GM12872 (cell line): ENCODE measurements at regions not wholly inside any gene's neighbourhood (a gene's known extent, or its start where the extent isn't known, plus 50 kb on each side); places are given as distances from the start of the nearest gene placed in this dataset.

Source experiments
- TF ChIP-seq, protein P1 (sequence below): IDR thresholded peaks from 3 replicates; pipeline ENCODE4 v1.5.1; 2011; ENCODE audit warnings: low read depth, mild to moderate bottlenecking, low read length, moderate library complexity; ENCODE audit not compliant: insufficient read depth

DNA sequence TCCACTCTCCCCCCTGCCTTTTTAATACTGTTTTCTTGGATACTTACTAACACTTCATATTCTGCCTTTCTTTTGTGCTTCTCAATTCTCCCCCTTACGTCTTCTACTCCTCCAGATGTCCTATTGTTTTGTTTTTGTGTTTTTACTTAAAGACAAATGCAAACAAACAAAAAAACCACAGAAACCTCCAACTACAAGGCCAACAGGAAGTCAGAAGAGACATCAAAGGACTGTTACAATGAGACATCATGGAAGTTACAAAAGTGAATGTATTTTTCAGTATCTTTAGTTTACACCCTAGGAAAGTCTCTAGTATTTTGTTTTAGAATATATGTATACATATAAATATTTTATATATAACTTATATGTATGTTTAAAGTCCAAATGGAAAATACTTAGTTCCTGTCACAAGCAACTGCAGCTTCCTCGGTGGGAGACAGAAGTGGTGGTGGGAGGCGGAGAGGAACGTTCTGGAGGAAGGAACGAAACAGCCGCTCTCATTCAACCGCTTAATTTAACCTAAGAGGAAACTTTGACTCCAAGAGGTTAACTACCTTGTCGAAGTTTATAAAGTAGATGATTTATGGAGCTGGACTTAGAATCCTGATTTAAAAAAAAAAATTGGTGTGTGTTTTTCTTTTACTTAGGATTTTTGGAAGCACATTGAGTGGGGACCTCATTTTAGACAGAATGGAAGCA is 168.9 kb upstream of the PDE10A start:
- TF ChIP-seq, protein P1, sequence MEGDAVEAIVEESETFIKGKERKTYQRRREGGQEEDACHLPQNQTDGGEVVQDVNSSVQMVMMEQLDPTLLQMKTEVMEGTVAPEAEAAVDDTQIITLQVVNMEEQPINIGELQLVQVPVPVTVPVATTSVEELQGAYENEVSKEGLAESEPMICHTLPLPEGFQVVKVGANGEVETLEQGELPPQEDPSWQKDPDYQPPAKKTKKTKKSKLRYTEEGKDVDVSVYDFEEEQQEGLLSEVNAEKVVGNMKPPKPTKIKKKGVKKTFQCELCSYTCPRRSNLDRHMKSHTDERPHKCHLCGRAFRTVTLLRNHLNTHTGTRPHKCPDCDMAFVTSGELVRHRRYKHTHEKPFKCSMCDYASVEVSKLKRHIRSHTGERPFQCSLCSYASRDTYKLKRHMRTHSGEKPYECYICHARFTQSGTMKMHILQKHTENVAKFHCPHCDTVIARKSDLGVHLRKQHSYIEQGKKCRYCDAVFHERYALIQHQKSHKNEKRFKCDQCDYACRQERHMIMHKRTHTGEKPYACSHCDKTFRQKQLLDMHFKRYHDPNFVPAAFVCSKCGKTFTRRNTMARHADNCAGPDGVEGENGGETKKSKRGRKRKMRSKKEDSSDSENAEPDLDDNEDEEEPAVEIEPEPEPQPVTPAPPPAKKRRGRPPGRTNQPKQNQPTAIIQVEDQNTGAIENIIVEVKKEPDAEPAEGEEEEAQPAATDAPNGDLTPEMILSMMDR = no peak

DNA sequence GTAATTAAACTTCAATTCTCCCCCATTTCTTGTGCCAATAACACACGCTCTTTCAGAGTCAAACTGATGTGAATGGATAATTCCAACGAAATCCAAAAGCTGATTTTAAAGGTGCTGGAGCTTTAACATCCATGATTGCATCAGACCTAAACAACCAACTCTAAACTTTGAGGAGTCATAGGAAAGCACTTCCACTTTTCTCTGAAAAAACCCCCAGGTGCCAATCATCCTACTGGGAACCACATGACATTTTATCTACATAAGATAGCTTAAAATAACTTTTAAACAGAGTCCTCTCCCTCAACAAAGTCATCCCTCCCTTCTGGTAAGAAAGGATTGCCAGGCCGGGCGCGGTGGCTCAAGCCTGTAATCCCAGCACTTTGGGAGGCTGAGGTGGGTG is 167.7 kb upstream of the PDE10A start:
- TF ChIP-seq, protein P1 = no peak

GRCh38 chr6:165829376-165829775 is 166.3 kb upstream of the PDE10A start:
- TF ChIP-seq, protein P1 = no peak

GRCh38 chr6:165827190-165827518 is 164.1 kb upstream of the PDE10A start:
- TF ChIP-seq, protein P1 = no peak

DNA sequence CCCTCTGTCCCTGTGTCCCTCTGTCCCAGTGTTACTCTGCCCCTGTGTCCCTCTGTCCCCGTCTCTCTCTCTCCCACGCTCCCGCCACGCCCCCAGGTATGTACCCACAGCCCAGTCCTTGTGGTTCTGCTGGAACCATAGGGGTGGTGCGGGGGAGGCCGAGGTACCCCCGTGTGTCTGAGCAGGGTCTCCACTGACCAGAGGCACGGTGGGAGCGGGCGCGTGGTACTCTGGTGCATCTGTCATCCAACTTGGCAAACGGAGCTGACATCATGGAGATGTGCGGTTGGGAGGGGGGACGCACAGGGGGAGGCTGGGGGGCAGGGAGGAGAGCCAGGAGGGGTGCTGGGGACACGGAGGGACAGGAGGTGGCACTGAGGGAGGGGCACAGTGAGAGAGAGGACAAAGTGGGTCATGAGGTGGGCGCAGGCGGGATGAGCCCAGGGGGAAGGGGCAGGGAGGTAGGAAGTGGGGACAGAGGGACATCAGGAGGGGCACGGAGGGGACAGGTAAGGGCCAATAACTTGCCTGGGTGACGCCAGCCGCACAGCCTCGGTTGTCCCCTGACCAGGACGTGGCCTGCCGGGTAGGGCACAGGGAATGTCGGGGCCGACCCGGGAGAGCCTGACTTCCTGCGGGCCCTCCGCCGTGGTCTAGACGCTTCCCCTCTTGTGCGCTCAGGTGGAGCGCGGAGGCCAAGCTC is 163.6 kb upstream of the PDE10A start:
- TF ChIP-seq, protein P1 = no peak

DNA sequence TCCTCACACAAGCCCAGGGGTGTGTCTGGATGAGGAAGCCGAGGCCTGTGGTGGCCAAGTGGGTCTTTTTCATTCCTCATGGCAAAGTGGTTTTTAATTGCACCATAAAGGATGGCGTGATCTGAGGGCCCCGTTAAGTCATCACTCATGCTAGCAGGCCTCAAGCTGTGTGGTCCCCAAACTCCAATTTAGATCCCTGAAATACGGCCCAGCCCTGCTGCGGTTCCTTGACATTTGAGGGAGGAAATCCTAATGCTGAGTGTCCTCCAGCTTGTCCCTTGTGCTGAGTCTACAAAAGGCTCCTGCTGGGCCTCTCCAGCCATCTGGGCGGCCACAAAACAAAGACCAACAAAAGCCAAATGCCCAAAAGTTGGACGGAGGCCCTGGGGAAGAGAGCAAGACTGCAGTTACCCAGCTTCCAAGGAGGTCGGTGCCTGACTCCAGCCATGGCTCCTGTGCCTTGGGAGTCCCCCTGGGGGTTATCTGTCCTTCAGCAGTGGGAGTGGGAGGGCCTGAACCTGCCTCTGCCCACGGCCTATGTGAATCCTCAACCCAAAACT is 162.3 kb upstream of the PDE10A start:
- TF ChIP-seq, protein P1 = no peak

GRCh38 chr6:165823609-165824326 is 160.7 kb upstream of the PDE10A start:
- TF ChIP-seq, protein P1 = no peak
